ENCODE measurements at regions not wholly inside any gene's neighbourhood (a gene's known extent, or its start where the extent isn't known, plus 50 kb on each side); places are given as distances from the start of the nearest gene placed in this dataset.
"Not testable (repeated sequence)": the region's sequence is repeated elsewhere in the genome, so short reads cannot be mapped to it uniquely, and the experiment has no call there.

DNA sequence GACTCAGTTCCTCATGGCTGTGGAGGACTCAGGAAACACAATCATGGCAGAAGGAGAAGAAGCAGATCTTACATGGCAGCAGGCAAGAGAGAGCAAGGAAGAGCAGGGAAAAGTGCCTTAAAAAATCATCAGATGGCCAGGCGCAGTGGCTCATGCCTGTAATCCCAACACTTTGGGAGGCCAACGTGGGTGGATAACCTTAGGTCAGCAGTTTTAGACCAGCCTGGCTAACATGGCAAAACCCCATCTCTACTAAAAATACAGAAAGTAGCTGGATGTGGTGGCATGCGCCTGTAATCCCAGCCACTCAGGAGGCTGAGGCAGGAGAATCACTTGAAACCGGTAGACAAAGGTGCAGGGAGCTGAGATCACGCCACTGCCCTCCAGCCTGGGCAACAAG is 664.6 kb downstream of the DTWD2 start:
- TF ChIP-seq ELF4 (IDR thresholded peaks at IDR 0.05); FOXM1 (IDR thresholded peaks at IDR 0.05; ENCODE audit: borderline replicate concordance); BHLHE40 (IDR thresholded peaks at IDR 0.05; ENCODE audit: borderline replicate concordance); SUZ12 (IDR thresholded peaks at IDR 0.05); HDGF (IDR thresholded peaks at IDR 0.05; ENCODE audit: borderline replicate concordance): not testable (repeated sequence)
- TF ChIP-seq, protein P1, sequence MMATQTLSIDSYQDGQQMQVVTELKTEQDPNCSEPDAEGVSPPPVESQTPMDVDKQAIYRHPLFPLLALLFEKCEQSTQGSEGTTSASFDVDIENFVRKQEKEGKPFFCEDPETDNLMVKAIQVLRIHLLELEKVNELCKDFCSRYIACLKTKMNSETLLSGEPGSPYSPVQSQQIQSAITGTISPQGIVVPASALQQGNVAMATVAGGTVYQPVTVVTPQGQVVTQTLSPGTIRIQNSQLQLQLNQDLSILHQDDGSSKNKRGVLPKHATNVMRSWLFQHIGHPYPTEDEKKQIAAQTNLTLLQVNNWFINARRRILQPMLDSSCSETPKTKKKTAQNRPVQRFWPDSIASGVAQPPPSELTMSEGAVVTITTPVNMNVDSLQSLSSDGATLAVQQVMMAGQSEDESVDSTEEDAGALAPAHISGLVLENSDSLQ (IDR thresholded peaks at IDR 0.05), result not testable (repeated sequence)

All from HEK293T (cell line).